ENCODE measurements at regions not wholly inside any gene's neighbourhood (a gene's known extent, or its start where the extent isn't known, plus 50 kb on each side); places are given as distances from the start of the nearest gene placed in this dataset.

- no peak for TF ChIP-seq CTCF (IDR thresholded peaks at IDR 0.05; ENCODE audit: low read depth, low read length)
- no peak for TF ChIP-seq POLR2A (IDR thresholded peaks at IDR 0.05; ENCODE audit: extremely low read depth, insufficient read length)
- TF ChIP-seq MAX (IDR thresholded peaks at IDR 0.05; ENCODE audit: low read depth, low read length), result no peak
These were observed 66.6 kb upstream of the TAMM41 start for GRCh38 chr3:11913316-11913715.

Data from NB4 (cell line).